Fibroblast of the aortic adventitia (primary cell): ENCODE measurements at regions not wholly inside any gene's neighbourhood (a gene's known extent, or its start where the extent isn't known, plus 50 kb on each side); places are given as distances from the start of the nearest gene placed in this dataset.

Experiments
- DNase-seq: peaks from one replicate; pipeline ENCODE4 v3.0.0-alpha.2; 2010; ENCODE audit warnings: low read depth
- H3K4me3 ChIP-seq: 2 replicates; pipeline ENCODE4 v1.5.1; 2011; ENCODE audit warnings: low read depth, mild to moderate bottlenecking, control low read depth, low read length, moderate library complexity
- CTCF ChIP-seq: IDR thresholded peaks from 2 replicates; pipeline ENCODE4 v1.5.1; 2011; ENCODE audit warnings: mild to moderate bottlenecking, low read length, control low read depth, inconsistent platforms; ENCODE audit not compliant: insufficient read depth

DNA sequence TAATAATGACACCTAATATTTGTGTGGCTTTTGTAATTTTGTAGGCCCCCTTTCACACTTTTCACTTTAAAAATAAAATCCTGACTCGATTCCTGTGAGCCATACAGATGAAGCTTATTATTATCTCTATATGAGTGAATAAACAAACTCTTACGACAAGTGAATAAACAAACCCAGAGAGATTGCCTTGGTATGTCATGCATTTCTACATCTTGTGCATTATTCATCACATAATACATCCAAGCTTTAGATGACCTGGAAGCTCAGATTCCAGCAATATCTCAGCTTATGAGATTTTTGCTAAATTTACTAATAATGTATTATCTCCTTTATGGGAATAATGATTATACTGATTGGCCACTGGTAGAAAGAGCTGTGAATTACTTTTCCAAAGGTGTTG, 248.2 kb downstream of the TBX18 start:
- no peak for DNase-seq
- TF ChIP-seq CTCF: no peak
- H3K4me3 ChIP-seq: no peak overlapping the region

DNA sequence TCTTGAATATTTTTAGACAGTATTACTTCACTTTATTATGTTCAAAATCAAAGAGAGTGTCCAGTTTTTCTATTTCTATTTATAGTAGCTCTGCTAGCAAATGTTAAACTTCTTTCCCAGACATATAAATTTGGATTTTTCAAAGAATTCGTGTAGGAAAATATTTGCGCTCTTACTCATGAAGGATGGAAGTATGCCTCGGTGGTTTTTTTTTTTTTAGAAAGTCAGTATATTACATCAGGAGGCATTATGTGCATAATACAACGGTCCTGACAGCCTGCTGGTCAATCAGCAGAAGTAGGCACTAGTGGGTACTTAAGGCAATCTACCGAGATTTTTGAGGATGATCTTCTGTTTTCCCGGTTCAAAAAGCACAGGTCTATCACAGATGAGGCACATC, 249.3 kb downstream of the TBX18 start:
- TF ChIP-seq CTCF: no peak
- H3K4me3 ChIP-seq: no peak overlapping the region

GRCh38 chr6:84514089-84514971, 250.1 kb downstream of the TBX18 start:
- H3K4me3 ChIP-seq: no peak overlapping the region
- TF ChIP-seq CTCF: peak; percentile 27
- no peak for DNase-seq

More for the DNA sequence above, 249.3 kb downstream of the TBX18 start:
- peak; percentile 34 for DNase-seq

DNA sequence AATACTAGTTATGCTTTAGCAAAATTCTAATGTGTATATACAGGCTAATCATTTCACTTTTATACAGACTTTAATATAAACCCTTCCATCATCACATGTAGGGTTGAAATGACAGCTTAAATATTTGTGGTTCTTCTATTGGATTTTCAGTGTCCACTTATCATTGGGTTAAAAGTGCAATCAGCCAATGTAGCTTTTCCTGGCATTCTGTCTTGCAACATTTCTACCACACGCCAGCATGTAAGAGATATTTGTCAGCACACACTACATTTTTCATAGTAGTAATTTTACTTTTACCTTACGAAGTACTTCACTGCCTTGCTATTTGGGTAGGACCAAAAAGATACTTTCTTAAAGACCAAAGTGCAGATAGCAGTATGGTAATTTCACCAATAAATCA, 252.0 kb downstream of the TBX18 start:
- DNase-seq: peak; percentile 51
- H3K4me3 ChIP-seq: no peak overlapping the region
- no peak for TF ChIP-seq CTCF

GRCh38 chr6:84511929-84512328, 252.5 kb downstream of the TBX18 start:
- no peak overlapping the region for H3K4me3 ChIP-seq
- TF ChIP-seq CTCF: no peak
- no peak for DNase-seq

- TF ChIP-seq CTCF: no peak
- no peak overlapping the region for H3K4me3 ChIP-seq
- peak; percentile 62 for DNase-seq
Measured at GRCh38 chr6:84508981-84509380, 255.4 kb downstream of the TBX18 start.
